RCC 7860 (cell line): ENCODE measurements at regions not wholly inside any gene's neighbourhood (a gene's known extent, or its start where the extent isn't known, plus 50 kb on each side); places are given as distances from the start of the nearest gene placed in this dataset.

Experiments used
- DNase-seq: peaks from one replicate; pipeline ENCODE4 v3.0.0-alpha.2; 2015; ENCODE audit warnings: low spot score
- FAIRE-seq: peaks from 2 replicates; lab custom pipeline; 2012; peaks lifted over from hg19 to GRCh38; lab: Jason Lieb, UNC

- no peak for FAIRE-seq
- no peak for DNase-seq
Measured at GRCh38 chr7:41475801-41476459, 227.0 kb downstream of the INHBA start.

- DNase-seq: no peak
- FAIRE-seq: no peak
Measured at GRCh38 chr7:41472427-41473125, 230.3 kb downstream of the INHBA start.

- no peak for FAIRE-seq
- no peak for DNase-seq
Measured at GRCh38 chr7:41470081-41470480, 232.8 kb downstream of the INHBA start.

- DNase-seq: no peak
- FAIRE-seq: no peak
Measured at GRCh38 chr7:41467596-41467995, 235.3 kb downstream of the INHBA start.

GRCh38 chr7:41466760-41467384 is 236.0 kb downstream of the INHBA start:
- FAIRE-seq: no peak
- DNase-seq: no peak

- DNase-seq (no peak), FAIRE-seq (no peak)
Measured at GRCh38 chr7:41465571-41465970, 237.3 kb downstream of the INHBA start.

GRCh38 chr7:41463770-41464470 is 239.0 kb downstream of the INHBA start:
- FAIRE-seq (no peak), DNase-seq (no peak)

- FAIRE-seq: no peak
- DNase-seq: no peak
Measured at GRCh38 chr7:41459623-41460261, 243.1 kb downstream of the INHBA start.

- DNase-seq: no peak
- FAIRE-seq: no peak
Measured at GRCh38 chr7:41459183-41459582, 243.7 kb downstream of the INHBA start.

GRCh38 chr7:41457832-41458437 is 245.0 kb downstream of the INHBA start:
- FAIRE-seq: no peak

GRCh38 chr7:41451826-41452225 is 251.1 kb downstream of the INHBA start:
- FAIRE-seq (no peak), DNase-seq (peak; percentile 34)

More at GRCh38 chr7:41457832-41458437, 245.0 kb downstream of the INHBA start:
- DNase-seq: no peak

GRCh38 chr7:41449694-41450093 is 253.2 kb downstream of the INHBA start:
- DNase-seq: no peak
- FAIRE-seq: no peak

GRCh38 chr7:41449286-41449685 is 253.6 kb downstream of the INHBA start:
- no peak for FAIRE-seq
- DNase-seq: no peak

GRCh38 chr7:41448104-41448503 is 254.8 kb downstream of the INHBA start:
- no peak for DNase-seq
- FAIRE-seq: no peak

GRCh38 chr7:41447450-41448042 is 255.3 kb downstream of the INHBA start:
- DNase-seq (no peak), FAIRE-seq (no peak)

- no peak for FAIRE-seq
- no peak for DNase-seq
Measured at GRCh38 chr7:41446606-41447449, 256.1 kb downstream of the INHBA start.

- FAIRE-seq (no peak), DNase-seq (no peak)
Measured at GRCh38 chr7:41445946-41446345, 256.9 kb downstream of the INHBA start.

GRCh38 chr7:41445432-41445831 is 257.5 kb downstream of the INHBA start:
- DNase-seq (no peak), FAIRE-seq (no peak)

GRCh38 chr7:41439515-41439879 is 263.4 kb downstream of the INHBA start:
- no peak for FAIRE-seq
- no peak for DNase-seq
